Ascending aorta (tissue), 2 donors: ENCODE measurements at regions not wholly inside any gene's neighbourhood (a gene's known extent, or its start where the extent isn't known, plus 50 kb on each side); places are given as distances from the start of the nearest gene placed in this dataset.
"Not testable (repeated sequence)": the region's sequence is repeated elsewhere in the genome, so short reads cannot be mapped to it uniquely, and the experiment has no call there.

ENCODE experiments used
- DNase-seq, 2 donors: peaks; one replicate each; pipeline ENCODE4 v3.0.0-alpha.2; 2019; ENCODE audit warnings: low spot score in 2 of 2
- H3K27ac ChIP-seq, 2 donors: fragments of 200-600 bp; sonication (generic); one replicate each; pipeline ENCODE4 v1.5.1; 2016 to 2017; ENCODE audit warnings: mild to moderate bottlenecking in 1 of 2
- H3K27me3 ChIP-seq: fragments of 200-600 bp; sonication (generic); one replicate; pipeline ENCODE4 v1.5.1; 2017
- H3K36me3 ChIP-seq, 2 donors: fragments of 200-600 bp; sonication (generic); one replicate each; pipeline ENCODE4 v1.5.1; 2016
- H3K4me1 ChIP-seq, 2 donors: fragments of 200-600 bp; sonication (generic); one replicate each; pipeline ENCODE4 v1.5.1; 2016 to 2017; ENCODE audit warnings: mild to moderate bottlenecking in 1 of 2
- H3K4me3 ChIP-seq, 2 donors: fragments of 200-600 bp; sonication (generic); one replicate each; pipeline ENCODE4 v1.5.1; 2016 to 2017; ENCODE audit warnings: mild to moderate bottlenecking in 1 of 2
- H3K9me3 ChIP-seq, 2 donors: fragments of 200-600 bp; sonication (generic); one replicate each; pipeline ENCODE4 v1.5.1; 2016
- intact Hi-C: fragments of 100-400 bp; cut with DNase I; formaldehyde crosslinking; loops from one replicate; pipeline ENCODE4 v1.15.1; 2023
- TF ChIP-seq, protein P1 (sequence below), 3 experiments: fragments of 200-600 bp in 2 of 3; fragments of 450-650 bp in 1 of 3; sonication (generic) in 2 of 3; IDR thresholded peaks; one replicate each; pipeline ENCODE4 v1.5.1; 2016 to 2019; ENCODE audit warnings: antibody characterized with exemption in 3 of 3, mild to moderate bottlenecking in 1 of 3, moderate library complexity in 1 of 3

DNA sequence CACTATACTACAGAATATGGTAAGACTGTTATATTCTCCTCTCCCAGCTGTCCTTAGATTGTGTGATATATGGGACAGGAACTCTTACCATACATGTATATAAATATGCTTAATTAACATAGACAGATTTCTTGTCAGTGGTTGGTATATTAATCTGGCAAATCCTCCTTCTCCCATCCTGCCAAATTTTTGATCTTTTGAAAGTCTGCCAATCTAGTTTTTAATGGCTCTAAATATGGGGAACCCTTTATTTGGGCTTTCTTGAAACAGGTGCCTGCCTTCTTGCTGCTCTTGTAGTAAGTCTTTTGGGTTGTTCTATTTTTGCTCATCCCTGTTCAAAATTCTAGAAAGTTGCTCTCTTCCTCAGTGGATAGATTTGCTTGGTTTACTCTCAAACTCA, 63.5 kb downstream of the SPATA31D1 start:
- DNase-seq = no peak
- Histone ChIP-seq H3K4me1 (no peaks in the 10 kb centered on the region), H3K9me3 (no peaks in the 10 kb centered on the region), H3K27me3 (no peaks in the 10 kb centered on the region), H3K36me3 (no peaks in the 10 kb centered on the region), H3K27ac (no peak overlapping the region), H3K4me3 (no peak overlapping the region)
- TF ChIP-seq, protein P1, sequence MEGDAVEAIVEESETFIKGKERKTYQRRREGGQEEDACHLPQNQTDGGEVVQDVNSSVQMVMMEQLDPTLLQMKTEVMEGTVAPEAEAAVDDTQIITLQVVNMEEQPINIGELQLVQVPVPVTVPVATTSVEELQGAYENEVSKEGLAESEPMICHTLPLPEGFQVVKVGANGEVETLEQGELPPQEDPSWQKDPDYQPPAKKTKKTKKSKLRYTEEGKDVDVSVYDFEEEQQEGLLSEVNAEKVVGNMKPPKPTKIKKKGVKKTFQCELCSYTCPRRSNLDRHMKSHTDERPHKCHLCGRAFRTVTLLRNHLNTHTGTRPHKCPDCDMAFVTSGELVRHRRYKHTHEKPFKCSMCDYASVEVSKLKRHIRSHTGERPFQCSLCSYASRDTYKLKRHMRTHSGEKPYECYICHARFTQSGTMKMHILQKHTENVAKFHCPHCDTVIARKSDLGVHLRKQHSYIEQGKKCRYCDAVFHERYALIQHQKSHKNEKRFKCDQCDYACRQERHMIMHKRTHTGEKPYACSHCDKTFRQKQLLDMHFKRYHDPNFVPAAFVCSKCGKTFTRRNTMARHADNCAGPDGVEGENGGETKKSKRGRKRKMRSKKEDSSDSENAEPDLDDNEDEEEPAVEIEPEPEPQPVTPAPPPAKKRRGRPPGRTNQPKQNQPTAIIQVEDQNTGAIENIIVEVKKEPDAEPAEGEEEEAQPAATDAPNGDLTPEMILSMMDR (IDR thresholded peaks at IDR 0.05) = no peak
- intact Hi-C loops = no loop called here

DNA sequence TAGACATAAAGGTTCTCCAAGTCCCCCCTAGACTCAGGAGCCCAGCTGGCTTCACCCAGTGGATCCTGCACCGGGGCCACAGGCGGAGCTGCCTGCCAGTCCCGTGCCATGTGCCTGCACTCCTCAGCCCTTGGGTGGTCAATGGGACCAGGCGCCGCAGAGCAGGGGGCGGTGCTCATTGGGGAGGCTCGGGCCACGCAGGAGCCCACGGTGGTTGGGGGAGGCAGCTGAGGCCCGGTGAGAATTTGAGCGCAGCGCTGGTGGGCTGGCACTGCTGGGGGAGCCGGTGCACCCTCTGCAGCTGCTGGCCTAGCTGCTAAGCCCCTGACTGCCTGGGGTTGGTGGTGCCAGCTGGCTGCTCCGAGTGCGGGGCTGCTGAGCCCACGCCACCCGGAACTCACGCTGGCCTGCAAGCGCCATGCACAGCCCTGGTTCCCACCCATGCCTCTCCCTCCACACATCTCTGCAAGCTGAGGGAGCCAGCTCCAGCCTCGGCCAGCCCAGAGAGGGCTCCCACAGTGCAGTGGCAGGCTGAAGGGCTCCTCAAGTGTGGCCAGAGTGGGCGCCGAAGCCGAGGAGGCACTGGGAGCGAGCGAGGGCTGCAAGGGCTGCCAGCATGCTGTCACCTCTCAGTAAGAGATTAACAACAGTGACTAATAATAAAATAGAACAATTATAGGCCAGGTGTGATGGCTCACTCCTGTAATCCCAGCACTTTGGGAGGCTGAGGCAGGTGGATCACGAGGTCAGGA, 65.9 kb downstream of the SPATA31D1 start:
- no peak for DNase-seq
- Histone ChIP-seq H3K36me3 (no peaks in the 10 kb centered on the region), H3K9me3 (no peaks in the 10 kb centered on the region), H3K4me3 (no peak overlapping the region), H3K27me3 (no peaks in the 10 kb centered on the region), H3K27ac (no peak overlapping the region), H3K4me1 (no peaks in the 10 kb centered on the region)
- TF ChIP-seq, protein P1 (IDR thresholded peaks at IDR 0.05) = no peak
- intact Hi-C loops = no loop called here

DNA sequence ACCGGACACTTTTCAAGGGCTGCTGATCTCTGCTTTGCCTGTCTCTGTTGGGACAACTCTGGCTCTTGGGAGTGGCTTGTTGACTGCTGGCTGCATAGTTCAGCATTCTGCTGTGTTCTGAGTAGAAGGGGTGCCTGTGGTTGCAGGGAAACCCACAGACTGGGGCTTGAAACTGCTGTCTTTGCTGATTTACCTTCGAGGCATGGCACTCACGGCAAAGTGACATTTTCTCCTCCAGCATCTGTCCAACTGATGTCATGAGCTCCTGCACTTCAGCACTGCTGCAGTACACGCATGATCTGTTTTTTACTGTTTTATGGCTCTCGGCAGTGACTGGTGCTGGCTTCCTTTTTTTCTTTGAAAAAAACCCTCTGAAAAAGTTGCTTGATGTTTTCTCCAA, 69.2 kb downstream of the SPATA31D1 start:
- Histone ChIP-seq H3K27ac (no peak overlapping the region), H3K27me3 (no peaks in the 10 kb centered on the region), H3K9me3 (no peaks in the 10 kb centered on the region), H3K36me3 (no peaks in the 10 kb centered on the region), H3K4me1 (no peaks in the 10 kb centered on the region), H3K4me3 (no peak overlapping the region)
- TF ChIP-seq, protein P1 (IDR thresholded peaks at IDR 0.05) = no peak
- intact Hi-C loops = no loop called here
- no peak for DNase-seq

DNA sequence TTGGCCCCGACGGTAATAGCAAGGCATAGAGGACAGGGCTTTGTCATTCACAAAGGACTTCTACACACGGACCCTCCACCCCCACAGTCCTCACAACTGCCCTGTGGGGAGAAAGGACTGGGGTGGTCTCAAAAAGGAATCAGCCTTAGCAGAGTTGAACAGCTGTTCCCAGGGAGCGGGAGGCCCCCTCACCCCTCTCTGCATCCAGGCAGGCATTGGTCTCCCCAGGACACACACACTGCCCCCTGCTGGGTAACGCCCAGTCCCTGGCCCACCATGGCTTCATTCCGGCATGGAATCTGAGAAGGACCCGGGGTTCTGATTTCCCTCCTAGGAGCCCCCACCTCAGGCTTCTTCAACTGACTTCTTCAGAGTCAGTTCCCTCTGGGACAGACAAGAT, 73.2 kb downstream of the SPATA31D1 start:
- intact Hi-C loops, H3K27ac ChIP-seq, H3K27me3 ChIP-seq, H3K4me3 ChIP-seq, H3K9me3 ChIP-seq, H3K36me3 ChIP-seq, DNase-seq, H3K4me1 ChIP-seq: not testable (repeated sequence)

DNA sequence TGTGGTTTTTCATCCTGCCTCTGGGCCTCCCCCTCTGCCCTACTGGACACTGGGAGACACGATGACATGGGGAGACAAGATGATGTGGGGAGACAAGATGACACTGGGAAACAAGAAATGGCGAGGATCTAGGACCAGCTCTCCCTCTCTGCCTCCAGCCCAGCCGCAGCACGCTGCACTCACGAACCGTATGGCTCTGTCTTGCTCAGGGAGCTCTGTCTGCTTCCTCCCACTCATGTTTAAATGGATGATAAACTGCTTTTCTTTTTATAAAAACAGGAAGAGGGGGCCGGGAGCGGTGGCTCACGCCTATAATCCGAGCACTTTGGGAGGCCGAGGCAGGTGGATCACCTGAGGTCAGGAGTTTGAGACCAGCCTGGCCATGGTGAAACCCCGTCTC, 73.7 kb downstream of the SPATA31D1 start:
- Histone ChIP-seq H3K27ac (no peak overlapping the region), H3K4me1 (no peaks in the 10 kb centered on the region), H3K27me3 (no peaks in the 10 kb centered on the region), H3K4me3 (no peak overlapping the region), H3K36me3 (no peaks in the 10 kb centered on the region), H3K9me3 (no peaks in the 10 kb centered on the region)
- TF ChIP-seq, protein P1 (IDR thresholded peaks at IDR 0.05) = no peak
- intact Hi-C loops = no loop called here
- no peak for DNase-seq

DNA sequence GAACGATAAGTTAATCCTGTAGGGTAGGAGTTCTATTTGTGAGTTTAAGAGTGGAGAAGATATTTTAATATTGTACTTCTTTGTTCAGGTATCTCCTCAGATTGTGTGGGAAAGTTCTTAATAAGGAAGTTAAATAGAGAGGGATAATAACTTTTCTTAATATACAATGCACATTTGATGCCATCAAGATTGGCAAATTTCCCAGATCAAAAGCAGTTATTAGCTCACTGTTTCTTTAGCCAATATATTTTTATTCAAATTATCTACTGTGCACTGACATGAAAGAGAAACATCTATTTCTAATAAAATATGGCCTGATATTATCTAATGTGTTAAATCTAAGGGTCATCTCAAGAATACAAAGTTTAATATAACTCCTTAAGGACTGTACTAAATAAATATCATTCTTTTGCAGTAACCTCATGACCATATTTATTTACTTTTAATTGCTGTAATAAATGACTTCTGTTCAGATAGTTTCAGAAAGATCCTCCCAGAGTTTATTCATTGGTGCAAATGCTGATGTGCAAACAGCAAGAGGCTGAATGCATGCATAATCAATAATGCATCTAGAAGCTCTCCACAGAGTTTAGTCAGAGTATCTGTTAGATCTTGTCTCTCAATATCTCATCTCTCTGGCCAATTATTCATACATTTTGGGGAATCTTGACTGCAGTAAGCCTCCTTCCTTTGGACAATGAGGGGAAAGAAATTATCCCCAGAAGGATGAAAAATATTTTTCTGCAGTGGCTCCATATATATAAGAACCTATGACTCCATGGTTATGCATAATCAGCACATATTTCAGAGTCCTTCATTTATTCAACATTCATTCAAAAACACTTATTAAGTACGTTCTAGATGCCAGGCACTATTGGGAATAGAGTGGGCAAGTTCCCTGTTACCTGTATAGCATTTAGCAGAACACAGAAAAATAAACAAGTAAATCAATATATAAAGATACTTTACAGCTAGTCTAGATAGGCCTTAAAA, 85.3 kb downstream of the SPATA31D1 start:
- Histone ChIP-seq H3K9me3 (no peaks in the 10 kb centered on the region), H3K36me3 (no peaks in the 10 kb centered on the region), H3K4me1 (no peaks in the 10 kb centered on the region), H3K27ac (no peak overlapping the region), H3K4me3 (no peak overlapping the region), H3K27me3 (no peaks in the 10 kb centered on the region)
- TF ChIP-seq, protein P1 (IDR thresholded peaks at IDR 0.05) = no peak
- intact Hi-C loops = no loop called here
- no peak for DNase-seq
